Right forelimb (tissue), 1 donor: ENCODE measurements at regions not wholly inside any gene's neighbourhood (a gene's known extent, or its start where the extent isn't known, plus 50 kb on each side); places are given as distances from the start of the nearest gene placed in this dataset.
"Not testable (repeated sequence)": the region's sequence is repeated elsewhere in the genome, so short reads cannot be mapped to it uniquely, and the experiment has no call there.

ENCODE experiments used
- DNase-seq: peaks from one replicate; pipeline ENCODE4 v3.0.0-alpha.2; 2018

DNA sequence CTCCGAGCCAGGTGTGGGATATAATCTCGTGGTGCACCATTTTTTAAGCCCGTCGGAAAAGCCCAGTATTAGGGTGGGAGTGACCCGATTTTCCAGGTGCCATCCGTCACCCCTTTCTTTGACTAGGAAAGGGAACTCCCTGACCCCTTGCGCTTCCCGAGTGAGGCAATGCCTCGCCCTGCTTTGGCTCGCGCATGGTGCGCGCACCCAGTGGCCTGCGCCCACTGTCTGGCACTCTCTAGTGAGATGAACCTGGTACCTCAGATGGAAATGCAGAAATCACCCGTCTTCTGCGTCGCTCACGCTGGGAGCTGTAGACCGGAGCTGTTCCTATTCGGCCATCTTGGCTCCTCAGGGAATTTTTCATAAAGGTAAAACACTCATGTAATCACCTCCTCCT, 63.9 kb downstream of the RWDD3 start:
- not testable (repeated sequence) for DNase-seq

DNA sequence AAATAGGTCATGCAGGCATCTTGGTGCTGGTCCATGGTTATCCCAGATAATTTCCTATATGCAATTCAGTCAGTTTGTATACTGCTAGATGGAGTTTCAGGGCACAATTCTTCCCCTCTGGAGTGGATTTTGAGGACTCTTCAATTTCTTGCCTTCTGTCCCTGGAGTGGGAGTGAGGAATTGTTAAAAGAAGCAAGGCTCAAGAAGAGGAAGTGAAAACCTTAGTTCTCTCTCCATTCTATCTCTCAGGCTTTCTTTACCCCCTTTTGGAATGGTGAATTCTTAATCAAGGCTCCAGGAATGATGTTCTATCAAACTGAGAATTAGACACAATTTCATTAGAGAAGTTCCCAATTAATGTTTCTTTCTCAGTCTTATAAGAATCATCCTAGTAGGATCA, 67.1 kb downstream of the RWDD3 start:
- no peak for DNase-seq

DNA sequence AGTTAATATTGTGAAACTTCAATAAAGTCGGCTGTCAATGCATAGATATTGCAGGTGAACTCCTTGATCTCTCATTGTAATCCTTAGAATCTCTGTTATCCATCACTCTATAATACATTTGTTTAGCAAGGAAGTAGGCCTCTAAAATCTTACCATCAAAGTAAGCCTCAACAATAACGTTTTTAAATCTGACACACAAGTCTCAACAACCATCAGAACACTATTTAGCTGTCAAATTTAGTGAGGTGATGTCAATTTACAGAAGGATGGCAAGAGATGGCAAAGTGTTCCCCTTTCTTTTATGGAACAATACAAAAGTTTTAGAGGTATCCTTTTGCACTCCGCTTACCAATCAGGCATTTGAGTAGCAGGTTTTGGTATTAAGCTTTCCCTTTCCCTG, 67.6 kb downstream of the RWDD3 start:
- no peak for DNase-seq

DNA sequence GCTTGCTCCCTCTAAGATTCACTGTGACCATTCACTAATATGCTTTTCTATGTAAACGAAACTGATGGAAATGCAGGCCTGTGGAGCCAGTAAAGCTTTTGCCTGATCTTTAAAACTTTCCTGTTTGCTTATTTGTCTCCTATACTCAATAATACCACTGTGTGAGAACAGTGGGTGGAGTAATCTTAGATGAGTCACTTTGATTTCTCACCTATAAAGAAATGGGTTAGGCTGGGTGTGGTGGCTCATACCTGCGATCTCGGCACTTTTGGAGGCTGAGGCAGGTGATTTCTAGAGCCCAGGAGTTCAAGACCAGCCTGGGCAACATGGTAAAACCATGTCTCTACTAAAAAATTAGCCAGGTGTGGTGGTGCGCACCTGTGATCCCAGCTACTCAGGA, 70.8 kb downstream of the RWDD3 start:
- no peak for DNase-seq

DNA sequence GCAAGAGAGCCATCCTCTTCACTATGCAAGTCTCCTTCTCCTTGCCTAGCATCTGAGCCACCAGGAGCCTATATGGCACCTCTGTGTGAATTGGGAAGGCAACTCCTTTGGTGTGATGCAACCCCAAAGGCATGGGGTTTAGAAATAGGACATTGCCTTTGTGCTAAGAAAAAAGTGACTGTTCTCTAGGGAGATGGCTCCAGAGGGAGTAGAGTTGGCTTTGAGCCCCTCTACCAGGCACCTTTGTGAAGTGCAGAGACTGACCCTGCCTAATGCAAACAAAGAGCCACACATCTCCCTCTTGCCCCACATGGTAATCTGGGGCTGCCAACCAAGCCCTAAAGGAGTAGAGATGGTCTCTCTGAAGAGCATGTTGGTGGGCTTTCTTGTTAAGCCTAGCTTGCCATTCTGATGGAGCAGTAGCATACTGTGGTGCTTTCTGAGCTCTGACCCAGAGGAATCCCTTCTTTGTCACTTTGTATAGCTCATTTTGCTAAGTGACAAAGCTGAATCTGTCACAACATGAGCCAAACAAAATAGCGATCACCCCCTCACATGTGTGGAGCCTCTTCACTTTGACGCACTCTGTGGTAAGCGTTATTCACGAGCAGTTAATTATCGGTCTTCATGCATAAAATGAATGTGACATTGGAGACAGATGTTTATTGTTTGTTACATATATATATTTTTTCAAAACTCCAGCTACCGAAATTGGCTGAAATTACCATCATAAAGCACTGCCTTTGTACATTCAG, 74.4 kb downstream of the RWDD3 start:
- no peak for DNase-seq

DNA sequence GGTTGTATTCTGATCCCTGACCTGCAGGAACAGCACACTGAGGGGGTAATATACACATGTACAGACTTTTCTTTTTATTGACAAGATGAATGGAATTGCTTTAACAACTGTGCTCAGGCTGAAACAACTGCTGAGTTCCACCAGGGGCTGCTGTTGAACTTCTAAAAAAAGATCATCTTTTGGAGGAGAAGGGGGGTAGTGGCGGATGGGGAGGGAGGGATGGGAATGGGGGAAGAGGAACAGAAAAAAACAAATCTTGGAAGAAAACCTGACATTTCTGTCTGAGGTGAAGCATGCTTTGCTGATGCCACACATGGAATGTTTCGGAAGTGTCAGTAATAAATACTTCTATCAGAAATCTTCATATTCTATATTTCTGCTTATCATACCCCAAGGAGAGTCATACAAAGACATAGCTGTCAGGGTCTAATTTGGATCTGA, 75.0 kb downstream of the RWDD3 start:
- DNase-seq = no peak

DNA sequence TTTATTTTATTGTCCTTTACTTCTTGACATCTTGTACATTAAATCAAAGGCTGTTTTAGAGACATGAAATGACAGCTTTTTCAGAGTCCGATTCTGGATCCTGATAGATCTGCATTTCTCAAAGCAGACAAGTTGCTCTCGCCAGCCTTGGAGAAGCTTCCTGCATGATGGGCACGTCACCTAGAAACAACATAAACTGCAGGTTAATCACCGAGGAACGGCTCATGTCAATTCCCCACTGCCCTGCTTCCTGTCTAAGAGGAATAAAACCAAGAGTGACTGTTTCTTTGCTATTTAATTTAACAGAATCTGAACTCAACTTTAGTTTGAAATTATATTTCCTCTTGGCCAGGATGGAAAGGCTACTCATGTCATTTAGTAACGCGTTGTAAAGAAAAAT, 77.0 kb downstream of the RWDD3 start:
- no peak for DNase-seq

DNA sequence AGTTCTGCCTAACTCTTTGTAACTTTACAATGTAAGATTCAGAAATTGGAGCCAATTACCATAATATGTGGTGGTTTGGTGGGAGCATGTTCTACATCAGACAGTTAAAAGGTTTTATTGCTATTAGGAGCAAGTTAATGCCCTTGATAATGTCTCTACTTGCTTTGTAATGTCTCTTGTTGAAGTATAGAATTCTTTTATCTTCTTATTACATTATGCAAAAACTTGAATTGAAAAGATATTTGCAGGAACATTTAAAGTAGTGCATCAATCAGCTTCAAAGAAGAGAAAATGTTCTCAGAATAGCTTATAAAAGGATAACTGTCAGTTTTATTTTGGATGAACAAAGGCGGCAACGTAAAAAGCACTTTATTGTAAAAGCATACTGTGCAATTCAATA, 77.8 kb downstream of the RWDD3 start:
- DNase-seq = no peak

DNA sequence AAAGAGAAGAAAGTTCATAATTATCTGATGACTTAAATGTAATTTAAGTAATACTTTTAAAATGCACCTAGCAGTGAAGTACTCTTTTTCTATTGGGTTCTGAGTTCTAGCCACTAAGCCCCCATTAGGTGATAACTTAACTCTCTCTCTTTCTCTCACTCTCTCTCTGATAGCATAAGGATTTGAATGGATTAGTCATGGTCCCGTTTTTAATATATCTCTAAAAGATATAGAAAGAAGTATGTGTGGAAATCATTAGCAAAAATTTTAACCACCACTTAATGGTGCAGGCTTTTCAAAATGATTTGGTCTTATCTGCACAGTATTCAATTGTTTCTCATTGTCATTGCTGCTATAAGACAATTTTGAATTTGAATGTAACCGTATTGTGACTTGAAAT, 78.2 kb downstream of the RWDD3 start:
- DNase-seq = no peak

DNA sequence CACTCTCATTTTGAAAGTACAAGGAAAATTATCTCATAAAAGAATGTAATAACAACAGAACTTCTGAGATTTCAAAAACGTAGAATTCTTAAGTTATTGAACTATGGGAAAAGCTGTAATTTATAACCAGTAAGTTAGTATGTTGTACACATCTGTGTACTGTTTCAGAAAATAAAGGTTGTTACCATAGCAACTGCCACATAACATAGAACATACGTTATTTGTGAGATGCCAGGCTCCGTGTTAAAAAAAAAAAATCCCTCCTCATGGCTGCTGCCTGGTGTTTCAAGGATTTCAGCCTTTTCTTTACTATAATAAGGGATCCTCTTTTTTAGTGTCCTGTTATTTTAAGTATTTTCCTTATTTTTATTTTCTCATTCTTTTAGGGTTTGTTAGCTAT, 79.5 kb downstream of the RWDD3 start:
- no peak for DNase-seq

DNA sequence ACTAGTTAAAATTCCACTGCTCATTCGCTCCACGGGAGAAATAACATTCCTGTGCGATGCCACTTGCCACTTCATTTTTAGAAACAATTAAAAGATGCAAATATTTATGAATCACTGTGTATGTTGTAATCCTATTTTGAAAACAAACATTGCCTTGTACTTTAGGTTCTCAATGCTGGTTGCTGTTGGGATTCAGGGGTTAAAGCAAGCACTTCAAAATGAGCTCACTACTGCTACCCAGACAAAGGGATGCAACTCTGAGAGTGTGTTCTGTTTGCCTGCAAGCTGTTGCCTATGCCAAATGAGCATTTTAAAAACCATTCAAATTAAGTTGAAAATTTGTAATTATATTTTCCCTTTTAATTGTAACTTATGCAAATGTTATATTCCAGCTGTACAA, 87.5 kb downstream of the RWDD3 start:
- no peak for DNase-seq

DNA sequence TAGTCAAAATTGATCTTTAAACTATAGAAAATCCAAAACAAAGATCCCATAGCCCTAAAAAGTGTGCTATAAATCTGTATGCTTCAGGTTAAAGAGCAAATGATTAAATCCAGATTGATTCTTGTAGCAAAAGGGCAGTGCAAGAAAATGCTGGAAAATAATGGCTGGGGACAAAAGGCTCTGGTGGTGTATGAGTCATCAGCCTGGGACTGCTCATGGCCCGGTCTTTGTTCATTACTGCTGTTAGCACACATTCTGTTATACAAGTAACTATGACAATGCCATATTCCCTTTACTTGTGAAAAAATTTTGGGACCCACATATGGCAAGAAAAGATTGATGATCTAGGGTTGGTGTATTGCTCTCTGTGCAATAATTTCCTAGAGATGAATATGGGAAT, 89.1 kb downstream of the RWDD3 start:
- no peak for DNase-seq

DNA sequence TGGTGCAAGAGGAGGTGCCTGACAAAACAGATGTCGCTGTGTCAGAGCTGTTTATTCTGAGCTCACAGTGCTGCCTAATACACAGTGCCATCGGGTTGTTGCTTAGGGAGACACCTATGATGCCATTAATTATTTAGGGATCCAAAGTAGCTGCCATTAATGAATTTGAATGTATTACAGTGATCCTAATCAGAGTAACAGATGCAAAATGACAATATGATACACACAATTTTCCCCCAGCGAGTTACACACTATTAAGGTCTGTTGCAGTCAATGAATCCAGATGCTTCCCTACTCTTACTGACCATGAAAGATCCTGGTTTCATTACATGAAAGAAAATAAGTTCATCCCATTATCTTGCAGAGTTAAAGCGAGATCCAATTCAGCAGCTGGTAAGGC, 91.3 kb downstream of the RWDD3 start:
- no peak for DNase-seq

DNA sequence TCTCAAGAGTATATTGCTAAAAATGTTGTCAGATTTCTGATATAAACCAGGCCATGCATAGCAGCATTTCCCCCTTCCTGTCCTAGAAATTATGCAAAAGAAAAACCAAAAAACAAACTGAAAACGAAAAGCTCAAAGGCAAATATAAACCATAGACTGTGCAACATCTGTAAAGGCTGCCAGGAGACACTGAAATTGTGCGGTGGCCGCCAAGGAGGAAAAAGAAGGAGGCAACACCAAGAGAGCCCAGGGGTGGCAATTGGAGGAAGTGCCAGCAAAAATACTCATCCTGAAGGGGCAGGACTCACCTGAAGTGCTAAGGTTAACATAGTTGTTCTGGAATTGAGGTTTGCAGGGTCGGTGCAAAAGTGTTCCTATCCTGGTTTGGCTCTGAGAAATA, 92.0 kb downstream of the RWDD3 start:
- no peak for DNase-seq

DNA sequence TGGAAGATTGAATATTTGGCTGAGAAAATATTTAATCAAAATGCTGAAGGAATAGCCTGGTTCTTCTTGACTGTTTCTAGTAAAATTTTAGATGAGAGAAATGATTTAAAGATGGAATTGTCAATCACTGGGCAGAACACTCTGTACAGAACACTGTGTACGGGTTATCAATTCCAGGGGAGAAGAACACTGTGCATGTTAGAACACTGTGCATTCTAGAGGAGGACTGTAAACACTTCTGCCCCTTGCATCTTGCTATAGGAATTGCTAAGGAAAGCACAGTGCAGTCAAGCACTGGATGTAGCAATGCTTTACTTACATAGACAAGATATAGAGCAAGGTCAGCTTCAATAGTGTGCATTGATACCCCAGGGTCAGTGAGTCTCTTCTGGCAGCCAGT, 98.7 kb downstream of the RWDD3 start:
- DNase-seq = no peak

DNA sequence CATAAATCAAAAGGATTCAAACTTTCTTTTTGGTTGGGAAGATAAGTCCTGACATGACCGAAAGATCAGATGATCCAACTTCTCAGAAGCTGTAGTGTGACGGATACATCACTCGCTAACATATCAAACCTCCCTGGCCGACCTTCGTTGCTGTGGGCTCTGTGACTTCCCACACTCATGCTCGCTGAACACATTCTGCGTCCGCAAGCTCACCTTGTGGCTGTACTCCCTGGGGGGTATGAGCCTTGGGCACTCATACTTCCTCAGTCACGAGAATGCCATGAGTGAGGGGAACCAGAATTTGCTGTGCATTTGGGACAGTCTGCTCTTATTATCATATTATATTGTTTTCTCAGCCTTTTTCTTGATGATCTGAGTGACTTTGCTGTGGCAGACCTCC, 105.4 kb downstream of the RWDD3 start:
- DNase-seq = no peak

DNA sequence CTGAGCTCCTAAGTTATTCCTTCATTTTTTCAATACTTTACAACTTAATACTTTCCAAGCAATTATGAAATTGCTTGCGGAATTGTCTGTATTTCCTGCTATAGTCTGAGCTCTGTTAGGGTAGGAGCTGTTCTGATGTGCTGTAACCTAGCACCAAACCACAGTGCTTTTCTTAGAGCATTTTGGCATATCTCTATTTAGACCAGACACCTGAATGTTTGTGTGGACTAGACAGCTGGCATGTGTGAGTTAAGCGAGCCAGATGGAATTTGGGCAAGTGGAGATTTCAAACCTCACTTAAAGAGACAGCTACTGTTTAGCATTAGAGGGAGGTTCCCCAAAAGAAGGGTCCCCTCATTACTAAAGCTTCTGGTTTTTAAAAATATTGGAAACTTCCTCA, 106.1 kb downstream of the RWDD3 start:
- DNase-seq = no peak

DNA sequence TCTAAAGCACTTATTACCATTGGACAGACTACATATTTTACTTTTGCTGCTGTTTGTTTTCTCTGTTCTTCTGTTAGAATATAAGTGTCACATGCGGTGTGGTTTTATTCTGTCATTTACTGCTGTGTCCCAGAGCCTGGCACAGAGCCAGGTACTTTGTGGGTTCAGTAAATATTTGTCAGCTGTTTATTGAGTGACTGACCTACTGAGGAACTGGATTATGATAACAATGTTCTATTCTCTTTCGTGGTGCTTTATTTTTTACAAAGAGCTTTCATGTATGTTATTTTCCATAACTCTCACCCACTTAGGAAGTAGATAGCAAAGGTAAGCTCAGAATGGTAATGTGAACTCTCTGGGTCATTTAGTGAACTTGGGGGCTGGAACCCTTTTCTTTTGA, 118.8 kb downstream of the RWDD3 start:
- no peak for DNase-seq

DNA sequence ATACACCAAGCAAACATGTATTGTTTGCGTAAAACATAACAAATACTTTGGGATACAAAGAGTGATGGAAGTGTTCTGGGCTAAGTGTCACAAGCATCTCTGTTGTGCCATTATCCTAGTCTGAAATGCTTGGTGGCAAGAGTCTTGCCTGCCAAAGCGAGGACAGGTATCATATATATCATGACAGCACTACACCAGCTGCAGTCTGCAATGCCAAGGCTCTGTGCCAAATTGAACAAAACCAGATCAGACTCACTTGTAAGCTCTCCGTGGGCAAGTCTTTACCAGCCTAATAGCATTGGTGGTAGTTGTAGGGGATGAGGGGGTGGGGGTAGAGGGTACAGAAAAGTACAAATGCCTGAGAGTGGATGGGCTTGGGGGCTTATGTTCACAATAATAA, 119.2 kb downstream of the RWDD3 start:
- DNase-seq = no peak

DNA sequence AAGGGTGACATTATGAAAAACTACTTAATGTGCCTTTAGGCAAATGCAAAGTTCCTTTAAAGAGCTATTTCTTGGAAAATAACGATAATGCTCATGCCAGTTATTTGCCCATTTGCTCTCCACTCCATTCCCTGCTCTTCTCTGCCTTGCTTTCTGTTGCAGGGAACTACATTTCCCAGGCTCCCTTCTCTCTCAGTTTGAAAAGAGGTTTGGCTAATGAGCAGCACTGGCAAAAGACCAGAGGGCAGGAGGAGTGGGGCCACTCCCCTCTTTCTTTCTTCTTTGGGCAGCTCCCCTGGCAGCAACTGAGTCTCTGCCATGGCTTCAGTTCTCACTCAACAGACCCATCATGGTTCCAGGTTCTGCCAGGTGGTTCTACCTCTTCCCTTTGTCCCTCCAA, 130.5 kb downstream of the RWDD3 start:
- DNase-seq = no peak

DNA sequence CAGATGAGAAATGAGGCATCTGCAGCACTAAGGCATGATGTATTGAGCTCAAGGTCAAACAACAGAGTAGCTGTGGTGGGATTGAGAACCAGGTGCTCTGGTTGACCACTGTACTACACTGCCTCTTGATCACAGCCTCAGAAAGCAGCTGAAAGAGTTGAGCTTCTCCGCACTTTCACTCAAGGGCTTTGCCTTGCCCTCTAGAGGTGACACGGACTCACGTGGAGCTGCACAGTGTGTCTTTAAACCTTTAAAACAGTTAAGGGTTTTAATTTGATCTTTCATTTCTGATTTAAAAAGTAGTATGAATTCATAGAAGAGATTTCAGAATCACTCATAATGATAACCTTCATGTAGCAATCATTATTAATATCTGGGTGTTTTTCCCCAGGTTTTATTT, 132.5 kb downstream of the RWDD3 start:
- no peak for DNase-seq

DNA sequence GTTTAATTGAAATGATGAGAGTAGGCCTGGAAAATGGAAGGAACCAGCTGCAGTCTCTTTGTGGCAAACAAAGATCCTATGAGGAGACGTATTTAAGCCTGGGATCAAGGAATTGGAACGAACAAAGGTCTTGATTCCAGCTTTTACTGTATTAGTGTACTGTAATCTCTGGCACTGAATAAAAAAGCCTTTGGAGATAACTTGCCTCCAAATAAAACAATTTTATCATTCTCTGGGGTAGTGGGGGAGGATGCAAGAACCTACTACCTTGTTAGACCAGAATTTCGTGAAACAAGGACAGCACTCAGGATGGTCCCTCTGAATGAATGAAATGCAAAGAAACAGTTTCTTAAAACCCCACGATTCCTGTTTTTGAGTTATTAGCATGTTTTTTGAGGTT, 134.2 kb downstream of the RWDD3 start:
- DNase-seq = no peak

DNA sequence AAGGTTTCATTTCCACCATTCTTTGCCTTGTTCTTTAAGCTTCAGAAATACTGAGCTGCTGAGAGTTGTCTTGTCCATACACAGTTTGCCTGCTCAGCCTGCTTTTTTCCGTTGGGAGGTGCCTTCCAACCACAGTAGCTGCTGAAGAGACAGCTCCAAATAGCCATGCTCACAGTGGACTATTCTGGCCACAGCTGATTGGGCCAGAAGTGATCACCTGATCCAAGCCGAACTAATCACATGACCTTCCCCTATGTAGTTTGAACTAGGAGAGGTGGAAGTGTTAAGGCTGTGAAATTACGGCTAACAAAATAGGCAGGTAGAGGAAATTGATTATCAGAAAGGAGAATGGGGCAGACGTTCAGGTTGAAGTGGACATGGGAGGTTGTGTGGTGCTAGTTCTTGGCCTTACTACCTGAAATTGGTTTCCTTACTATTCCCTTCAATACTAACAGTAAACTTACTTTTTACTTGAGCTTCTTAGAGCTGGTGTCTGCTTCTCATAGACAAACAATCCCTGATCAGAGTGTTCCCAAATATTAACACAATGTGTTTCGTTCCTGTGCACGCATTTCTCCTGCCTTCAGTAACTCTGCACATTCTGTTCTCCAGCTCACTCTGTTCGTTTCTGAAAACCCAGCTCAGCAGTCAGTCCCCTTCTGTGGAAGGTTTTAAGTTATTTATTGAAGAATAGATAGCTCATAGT, 136.1 kb downstream of the RWDD3 start:
- no peak for DNase-seq

DNA sequence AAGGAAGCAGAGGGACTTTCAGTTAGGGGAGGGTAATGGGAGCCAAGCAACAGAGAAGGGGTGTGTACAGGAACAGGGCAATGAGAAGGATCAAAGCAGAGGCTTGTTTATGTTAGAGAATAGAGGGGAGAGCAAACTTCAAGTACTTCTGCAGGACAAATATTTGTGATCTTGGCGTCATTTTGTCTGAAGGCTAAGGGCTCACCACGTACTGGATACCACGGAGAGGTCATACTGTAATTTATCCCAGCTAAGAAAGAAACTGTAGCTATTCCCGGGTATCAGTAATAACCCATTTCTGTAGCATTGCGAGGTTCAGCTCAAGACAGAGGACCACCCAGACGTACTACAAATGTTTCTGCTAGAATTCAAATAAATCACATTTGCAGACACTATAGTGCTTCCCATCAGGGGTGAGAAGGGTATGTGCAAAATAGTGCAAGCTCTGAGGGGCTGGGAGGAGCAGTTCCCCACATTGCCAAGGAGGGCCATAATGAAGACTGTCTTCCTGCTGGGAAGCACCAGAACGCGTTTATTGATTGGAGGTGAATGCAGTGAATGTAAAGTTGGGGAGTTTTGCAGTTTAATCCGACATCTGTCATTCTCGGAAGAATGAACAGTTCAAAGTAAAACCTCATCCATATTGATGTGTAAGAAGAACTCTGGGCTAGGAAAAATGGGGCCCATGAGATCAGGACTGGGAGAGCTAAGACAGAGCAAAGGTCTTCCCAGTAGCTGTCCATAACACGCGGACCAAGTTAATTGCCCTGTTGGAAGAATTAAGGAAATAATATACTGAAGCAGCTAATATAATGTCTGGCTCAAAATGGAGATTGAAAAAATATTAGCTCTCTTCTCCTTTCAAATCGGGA, 136.9 kb downstream of the RWDD3 start:
- no peak for DNase-seq
